Glomerular endothelial cell (primary cell): ENCODE measurements at regions not wholly inside any gene's neighbourhood (a gene's known extent, or its start where the extent isn't known, plus 50 kb on each side); places are given as distances from the start of the nearest gene placed in this dataset.

Experiments used
- DNase-seq: peaks from one replicate; pipeline ENCODE4 v3.0.0-alpha.2; 2011; ENCODE audit warnings: low read depth, low spot score; ENCODE audit errors: extremely low read depth

DNA sequence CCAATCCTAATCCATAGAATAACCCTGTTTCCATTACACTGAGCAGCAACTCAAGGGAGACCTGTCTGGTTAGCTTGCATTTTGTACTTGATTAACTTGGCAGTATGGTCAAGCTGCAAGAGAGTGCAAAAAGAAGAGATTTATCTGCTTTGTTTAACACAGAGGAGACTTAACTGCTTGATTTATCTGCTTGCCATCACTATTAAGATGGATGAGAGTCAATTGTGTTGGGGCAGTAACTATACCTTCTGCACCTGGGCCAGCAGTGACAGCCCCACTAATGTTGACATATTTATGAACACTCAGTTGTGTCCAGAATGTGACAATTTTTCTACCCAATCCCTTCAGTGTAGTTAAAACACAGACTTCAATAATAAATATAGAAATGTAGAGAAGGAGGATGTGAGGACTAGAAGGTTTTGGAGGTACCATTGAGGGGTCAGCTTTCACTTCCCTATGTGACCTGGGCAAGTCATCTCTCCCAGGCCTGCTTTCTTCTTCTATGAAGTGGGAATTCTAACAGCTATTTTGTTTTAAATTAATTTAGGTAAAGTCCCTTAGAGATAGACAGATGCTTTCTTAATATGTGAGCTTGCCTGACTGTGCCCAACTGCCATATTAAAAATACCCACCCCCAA lies 159.1 kb upstream of the KCNK2 start:
- no peak for DNase-seq

DNA sequence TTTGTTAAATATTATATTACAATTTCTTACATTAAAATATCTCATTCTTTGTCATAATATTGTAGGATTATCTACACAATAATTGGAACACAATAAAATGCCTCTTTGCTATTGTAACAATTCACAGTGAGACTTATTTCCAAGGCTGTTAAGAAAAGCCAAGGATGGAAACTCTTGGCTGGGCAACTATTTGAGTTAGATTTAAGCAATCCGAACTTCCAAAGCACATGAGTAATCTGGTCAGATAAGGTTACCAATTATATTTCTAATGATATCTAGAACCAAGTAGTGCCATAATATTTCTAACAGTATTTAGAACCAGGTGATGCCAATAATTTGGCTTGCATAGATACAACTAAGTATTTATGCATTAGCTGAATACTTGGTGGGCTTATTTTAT lies 154.7 kb upstream of the KCNK2 start:
- no peak for DNase-seq

DNA sequence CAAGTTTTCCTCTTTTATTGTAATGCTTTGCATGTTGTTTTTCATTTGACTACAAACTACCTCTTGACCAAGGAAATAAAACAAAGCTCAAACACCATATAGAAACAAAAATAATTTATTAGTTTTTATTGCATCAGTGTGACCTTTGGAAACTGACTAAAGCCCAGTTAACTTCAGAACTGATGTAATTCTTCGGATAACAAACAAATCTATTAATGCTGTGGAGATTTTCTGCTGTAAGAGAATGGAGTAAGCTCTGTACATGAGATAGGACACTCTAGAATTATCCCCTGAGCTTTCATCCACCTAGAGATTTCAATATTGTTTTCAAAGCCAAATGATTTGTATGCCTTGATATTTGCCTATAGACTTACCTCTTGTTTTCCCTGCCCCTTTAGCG lies 154.0 kb upstream of the KCNK2 start:
- no peak for DNase-seq

GRCh38 chr1:214933375-214933774 lies 149.2 kb upstream of the KCNK2 start:
- DNase-seq, result no peak

DNA sequence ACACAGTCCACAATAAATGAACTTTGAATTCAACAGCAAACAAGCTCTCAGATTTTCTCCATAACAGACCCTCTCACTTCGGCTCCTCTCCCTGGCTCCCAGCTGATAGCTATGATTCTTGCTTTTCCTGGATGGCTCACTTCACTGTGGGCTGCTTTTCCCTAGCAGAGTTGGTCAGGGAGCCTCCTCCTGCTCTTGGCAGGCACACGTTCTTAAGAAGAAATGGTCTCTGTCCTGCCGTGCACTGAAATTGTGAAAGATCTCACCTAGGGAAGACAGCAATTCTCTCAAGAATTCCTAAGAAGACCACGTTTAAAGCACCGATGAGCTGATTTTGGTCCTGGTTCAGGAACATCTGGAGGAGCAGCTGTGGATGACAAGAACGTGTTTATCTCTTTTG lies 148.5 kb upstream of the KCNK2 start:
- DNase-seq, result no peak

DNA sequence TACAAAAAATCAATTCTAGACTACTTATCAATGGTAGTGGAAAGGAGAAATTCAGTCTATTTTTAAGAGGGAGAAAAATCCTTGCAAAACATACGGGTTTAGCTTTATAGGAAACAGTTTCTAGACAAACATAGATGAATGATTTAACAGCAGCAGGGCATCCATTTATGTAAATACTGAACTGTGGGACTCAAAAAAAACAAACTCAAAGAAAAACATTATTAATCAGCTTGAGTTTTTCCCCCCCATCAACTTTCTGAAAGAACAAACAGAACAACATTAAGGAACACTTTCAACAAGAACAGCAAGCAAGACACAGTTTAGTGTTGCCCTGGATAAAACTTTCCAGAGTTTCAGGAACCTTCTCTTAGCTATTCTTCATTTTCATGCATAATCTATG lies 147.3 kb upstream of the KCNK2 start:
- DNase-seq, result no peak

- no peak for DNase-seq
Observed at GRCh38 chr1:214939180-214939579, 143.4 kb upstream of the KCNK2 start.

DNA sequence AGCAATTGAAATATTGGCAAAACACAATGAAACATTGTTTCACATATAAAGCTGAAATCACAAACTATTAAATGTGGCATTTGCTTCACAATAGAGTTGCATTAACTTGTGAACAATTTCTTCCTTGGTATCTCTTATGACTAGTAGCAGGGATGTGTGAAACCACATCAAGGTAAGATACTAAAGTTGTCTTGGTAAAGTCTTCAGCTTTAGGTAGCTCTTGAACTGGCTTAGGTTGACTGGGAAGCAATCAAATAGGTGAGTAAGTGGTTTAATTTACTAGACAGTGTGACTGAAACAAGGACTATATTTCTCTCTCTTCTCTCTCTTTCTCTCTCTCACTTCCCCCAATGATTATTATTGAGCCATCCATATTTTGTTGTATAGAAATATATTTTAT lies 141.5 kb upstream of the KCNK2 start:
- DNase-seq, result no peak

GRCh38 chr1:214943054-214943453 lies 139.5 kb upstream of the KCNK2 start:
- DNase-seq, result no peak

DNA sequence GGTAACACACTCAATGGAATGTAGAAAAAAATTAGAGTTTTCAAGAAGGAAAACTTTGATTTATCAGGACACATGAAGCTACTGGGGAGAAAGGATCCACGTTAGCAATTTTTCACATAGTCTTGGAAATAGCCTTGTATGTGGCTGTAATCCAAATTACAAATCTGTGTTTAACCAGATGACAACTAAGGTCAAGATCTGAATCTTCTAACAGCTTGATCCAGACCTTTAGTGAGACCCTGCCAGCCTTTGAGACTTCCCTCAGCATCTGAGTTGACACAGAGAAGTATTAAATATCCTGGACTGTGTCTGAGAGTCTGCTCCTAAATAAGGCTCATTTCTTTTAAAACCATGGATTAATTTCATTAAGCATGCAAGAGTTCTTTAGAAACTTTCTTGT lies 135.9 kb upstream of the KCNK2 start:
- no peak for DNase-seq

DNA sequence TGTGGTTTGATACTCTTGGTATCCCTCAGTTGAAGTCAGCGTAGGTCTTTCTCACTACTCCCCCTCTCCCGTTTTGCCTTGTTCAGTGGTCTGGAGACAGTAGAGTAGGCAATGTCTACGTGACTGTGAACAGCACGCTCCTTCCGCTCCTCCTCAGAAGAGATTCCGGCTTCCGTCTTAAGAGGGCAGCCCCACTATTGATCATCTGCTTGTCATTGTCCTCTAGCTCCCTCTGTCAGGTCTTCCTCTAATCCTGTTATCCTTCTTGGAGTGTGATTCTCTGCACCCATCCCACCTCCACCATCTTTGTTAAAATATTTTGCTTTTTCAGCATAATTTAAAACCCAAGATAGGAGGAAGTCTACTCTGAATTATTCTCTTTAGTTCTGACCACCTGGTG lies 129.9 kb upstream of the KCNK2 start:
- no peak for DNase-seq

DNA sequence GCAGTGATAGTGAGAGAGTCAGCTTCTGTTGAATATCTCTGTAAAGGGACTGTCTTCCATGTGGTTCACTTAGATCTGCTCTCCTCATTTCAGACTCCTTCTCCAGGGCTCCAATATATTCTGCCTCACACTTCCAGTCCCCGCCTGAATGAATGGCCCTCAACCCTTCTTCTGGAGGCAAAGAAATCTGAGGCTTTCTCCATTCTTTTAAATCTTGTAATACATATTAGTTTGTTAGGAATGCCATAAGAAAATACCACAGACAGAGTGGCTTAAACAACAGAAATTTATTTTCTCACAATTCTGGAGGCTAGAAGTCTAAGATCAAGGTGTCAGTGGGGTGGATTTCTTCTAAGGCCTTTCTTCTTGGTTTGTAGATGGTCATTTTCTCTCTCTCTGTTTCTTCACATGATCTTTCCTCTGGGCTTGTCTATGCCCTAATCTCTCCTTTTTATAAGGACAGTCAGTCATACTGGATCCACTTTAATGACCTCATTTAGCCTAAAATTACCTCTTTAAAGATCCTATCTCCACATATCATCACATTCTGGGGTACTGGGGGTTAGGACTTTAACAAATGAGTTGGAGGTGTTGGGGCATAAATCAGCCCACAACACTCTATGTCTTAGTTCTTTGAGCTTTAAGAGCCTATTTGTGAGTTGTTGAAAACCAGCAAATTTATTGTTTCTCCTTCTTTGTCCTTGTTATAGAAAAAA lies 128.5 kb upstream of the KCNK2 start:
- DNase-seq, result no peak

DNA sequence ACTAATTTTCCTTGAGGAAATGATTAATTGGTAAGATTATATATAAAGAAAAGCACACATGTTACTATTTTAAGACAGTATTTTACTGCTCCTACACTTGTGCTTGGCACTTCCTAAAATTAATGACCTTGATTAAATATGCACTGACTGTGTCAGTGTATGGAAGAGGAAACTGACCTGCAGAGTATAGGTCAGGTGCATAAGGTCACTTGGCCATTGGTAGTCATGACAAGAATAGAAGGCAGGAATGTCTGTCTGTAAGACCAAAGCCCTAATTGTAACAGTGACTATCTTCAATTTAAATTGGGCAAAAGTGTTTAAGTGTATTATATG lies 128.0 kb upstream of the KCNK2 start:
- DNase-seq, result no peak

GRCh38 chr1:214957330-214958137 lies 125.0 kb upstream of the KCNK2 start:
- no peak for DNase-seq

- DNase-seq, result no peak
Observed at GRCh38 chr1:214958486-214958885, 124.1 kb upstream of the KCNK2 start.

- DNase-seq, result no peak
Observed at GRCh38 chr1:214966346-214966745, 116.2 kb upstream of the KCNK2 start.

DNA sequence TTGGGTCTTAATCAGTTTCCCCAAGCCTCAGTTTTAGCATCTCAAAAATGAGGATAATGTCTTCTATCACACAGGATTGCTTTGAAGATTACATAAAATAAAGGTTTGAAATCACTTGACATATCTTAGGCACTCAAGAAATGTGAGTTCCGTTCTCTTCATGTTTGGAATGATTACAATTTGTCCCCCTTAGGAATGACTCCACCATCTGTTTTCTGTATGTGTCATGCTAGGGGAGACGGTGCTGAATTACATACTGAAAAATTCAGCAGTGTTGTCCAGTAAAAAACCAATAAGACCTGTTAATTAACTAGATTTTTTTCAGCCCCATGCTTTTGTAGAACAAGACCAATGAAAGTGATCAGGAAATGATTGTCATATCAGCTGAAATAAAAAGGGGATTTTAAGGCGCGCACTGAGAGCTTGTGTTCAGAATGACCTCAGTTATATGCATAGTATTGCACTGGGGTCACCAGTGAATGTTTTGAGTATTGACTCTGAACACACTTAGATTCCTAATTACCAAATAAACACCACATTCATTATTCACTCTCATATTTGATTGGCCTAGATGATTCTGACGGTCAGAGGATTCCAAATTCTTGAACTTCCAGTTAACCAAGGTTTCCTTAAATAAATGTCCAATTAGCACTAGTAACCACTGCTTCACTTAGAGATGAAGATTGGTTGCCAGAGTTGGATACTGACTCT lies 114.5 kb upstream of the KCNK2 start:
- no peak for DNase-seq

DNA sequence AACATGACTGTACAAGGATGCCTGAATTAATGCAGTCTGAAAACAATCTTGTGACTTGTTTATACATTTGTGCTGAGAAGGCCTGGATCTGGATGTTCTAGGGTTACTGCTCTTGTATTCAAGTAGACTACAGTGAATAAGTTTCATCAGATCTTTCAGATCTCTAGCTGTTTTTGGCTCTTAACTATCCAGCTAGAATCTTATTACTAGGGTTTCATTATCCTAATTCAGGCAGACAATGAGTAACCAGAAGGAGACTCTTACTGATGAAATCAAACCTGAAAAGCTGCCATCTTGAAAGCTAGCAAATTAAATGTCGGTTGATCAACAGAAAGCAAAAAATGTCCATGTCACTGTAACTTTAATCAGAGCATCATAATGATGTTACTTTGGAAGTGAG lies 112.5 kb upstream of the KCNK2 start:
- no peak for DNase-seq

DNA sequence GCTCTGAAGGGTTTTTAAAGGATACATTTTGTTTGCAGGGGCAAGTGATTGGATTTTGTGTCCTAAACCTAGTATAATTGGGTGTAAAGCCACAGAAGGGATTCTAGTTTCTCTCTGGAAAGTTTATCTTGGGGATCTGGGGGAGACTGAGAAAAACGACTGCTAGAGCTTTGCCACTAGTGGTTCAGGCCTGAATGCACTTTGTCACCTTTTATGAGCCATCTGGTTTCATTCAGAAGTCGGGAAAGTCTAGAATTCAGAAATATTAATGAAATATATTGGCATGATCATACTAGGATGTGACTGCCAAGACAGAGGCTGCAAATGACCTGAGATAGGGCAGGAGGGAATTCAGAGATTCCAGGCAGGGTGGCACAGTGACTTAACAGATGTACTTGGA lies 111.5 kb upstream of the KCNK2 start:
- DNase-seq, result no peak

GRCh38 chr1:214974002-214974401 lies 108.5 kb upstream of the KCNK2 start:
- no peak for DNase-seq

DNA sequence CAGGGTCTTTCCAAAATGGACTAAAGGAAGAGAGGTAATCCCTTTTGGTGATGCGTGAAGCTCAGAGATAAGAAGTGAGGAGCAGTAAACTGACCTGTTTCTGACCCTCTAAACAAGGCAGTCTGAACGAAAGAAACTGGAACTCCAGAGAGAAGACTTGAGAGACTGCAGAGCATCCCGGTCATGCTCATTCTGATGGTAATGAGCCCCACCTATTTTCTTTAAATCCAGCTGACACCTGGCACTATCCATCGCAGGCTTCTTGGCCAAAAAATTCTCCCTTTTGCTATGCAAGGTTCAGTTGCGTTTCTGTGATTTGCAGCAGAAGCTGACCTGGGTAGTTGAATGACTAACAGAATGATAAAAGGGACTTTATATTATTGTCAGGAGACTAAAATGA lies 105.9 kb upstream of the KCNK2 start:
- DNase-seq, result no peak

DNA sequence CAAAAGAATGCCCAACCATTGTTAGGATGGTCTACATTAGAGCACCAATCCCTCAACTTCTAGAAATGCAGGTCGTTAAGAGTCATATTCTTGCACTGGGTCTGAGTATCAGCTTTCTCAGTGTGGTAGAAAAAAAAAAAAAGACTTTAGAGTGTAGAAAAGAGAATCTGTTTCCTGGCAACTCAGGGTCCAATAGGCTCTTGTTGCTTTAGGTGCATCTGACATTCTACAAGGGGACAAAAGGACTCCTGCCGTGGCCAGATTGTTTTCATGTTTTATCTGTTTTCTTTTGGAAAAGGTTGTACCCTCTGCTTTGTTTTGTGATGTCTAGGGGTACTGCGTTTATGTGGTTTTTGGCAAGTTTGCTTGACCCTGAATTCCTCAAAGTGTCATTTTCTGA lies 105.4 kb upstream of the KCNK2 start:
- no peak for DNase-seq
